Uterus (tissue), 3 donors: ENCODE measurements at regions not wholly inside any gene's neighbourhood (a gene's known extent, or its start where the extent isn't known, plus 50 kb on each side); places are given as distances from the start of the nearest gene placed in this dataset.

Experiments used
- DNase-seq, 2 donors: peaks; one replicate each; pipeline ENCODE4 v3.0.0-alpha.2; 2019 to 2020
- H3K27ac ChIP-seq, 2 donors: fragments of 200-600 bp; sonication (generic); 1 replicate in 1 of 2; 2 replicates in 1 of 2; pipeline ENCODE4 v1.5.1; 2016 to 2018
- H3K27me3 ChIP-seq, 2 donors: fragments of 200-600 bp; sonication (generic); one replicate each; pipeline ENCODE4 v1.5.1; 2018 to 2019; ENCODE audit warnings: control low read depth in 1 of 2
- H3K36me3 ChIP-seq, 2 donors: fragments of 200-600 bp; sonication (generic); one replicate each; pipeline ENCODE4 v1.5.1; 2019; ENCODE audit warnings: control low read depth in 1 of 2
- H3K4me1 ChIP-seq, 2 donors: fragments of 200-600 bp; sonication (generic); one replicate each; pipeline ENCODE4 v1.5.1; 2018 to 2019; ENCODE audit warnings: control low read depth in 1 of 2
- H3K4me3 ChIP-seq, 2 donors: fragments of 200-600 bp; sonication (generic); 1 replicate in 1 of 2; 2 replicates in 1 of 2; pipeline ENCODE4 v1.5.1; 2018 to 2019; ENCODE audit warnings: mild to moderate bottlenecking in 1 of 2
- H3K9me3 ChIP-seq, 2 donors: fragments of 200-600 bp; sonication (generic); one replicate each; pipeline ENCODE4 v1.5.1; 2019; ENCODE audit warnings: control low read depth in 1 of 2
- POLR2A ChIP-seq, 2 donors: fragments of 450-650 bp; IDR thresholded peaks; one replicate each; pipeline ENCODE4 v1.6.1; 2016; ENCODE audit warnings: antibody characterized with exemption in 2 of 2, mild to moderate bottlenecking in 1 of 2, moderate library complexity in 1 of 2
- intact Hi-C: fragments of 100-400 bp; cut with DNase I; formaldehyde crosslinking; loops from one replicate; pipeline ENCODE4 v1.15.1; 2023; ENCODE audit warnings: low total_unique reads
- TF ChIP-seq, protein P1 (sequence below), 4 experiments: fragments of 200-600 bp in 2 of 4; fragments of 450-650 bp in 2 of 4; sonication (generic) in 2 of 4; IDR thresholded peaks; one replicate each; pipeline ENCODE4 v1.5.1; 2016 to 2019; ENCODE audit warnings: antibody characterized with exemption in 4 of 4, mild to moderate bottlenecking in 2 of 4, moderate library complexity in 1 of 4
- donor health status: DM: yes; HTN: yes; CAD: no.

DNA sequence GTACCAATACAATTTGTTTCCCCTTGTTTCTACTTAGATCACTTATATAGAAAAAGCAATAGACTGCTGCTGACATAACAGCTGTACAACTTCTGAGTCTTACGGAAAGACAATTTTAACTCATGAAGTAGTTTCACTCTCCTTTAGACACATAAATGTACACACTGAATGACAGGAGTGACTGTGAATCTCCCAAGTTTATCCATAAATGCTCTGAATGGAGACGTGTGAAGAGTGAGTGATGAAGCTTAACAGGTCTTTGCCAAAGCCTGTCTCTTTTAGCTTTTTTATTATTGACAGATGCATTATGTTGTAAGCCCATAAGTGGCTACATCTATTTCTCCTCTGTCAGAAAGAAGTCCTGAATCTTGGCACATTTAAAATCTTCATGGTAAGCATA lies 265.9 kb downstream of the TRIM36 start:
- no peak for TF ChIP-seq POLR2A (IDR thresholded peaks at IDR 0.05)
- TF ChIP-seq, protein P1, sequence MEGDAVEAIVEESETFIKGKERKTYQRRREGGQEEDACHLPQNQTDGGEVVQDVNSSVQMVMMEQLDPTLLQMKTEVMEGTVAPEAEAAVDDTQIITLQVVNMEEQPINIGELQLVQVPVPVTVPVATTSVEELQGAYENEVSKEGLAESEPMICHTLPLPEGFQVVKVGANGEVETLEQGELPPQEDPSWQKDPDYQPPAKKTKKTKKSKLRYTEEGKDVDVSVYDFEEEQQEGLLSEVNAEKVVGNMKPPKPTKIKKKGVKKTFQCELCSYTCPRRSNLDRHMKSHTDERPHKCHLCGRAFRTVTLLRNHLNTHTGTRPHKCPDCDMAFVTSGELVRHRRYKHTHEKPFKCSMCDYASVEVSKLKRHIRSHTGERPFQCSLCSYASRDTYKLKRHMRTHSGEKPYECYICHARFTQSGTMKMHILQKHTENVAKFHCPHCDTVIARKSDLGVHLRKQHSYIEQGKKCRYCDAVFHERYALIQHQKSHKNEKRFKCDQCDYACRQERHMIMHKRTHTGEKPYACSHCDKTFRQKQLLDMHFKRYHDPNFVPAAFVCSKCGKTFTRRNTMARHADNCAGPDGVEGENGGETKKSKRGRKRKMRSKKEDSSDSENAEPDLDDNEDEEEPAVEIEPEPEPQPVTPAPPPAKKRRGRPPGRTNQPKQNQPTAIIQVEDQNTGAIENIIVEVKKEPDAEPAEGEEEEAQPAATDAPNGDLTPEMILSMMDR (IDR thresholded peaks at IDR 0.05), result no peak
- Histone ChIP-seq H3K27me3 (no peaks in the 10 kb centered on the region), H3K27ac (no peak overlapping the region), H3K4me3 (no peak overlapping the region), H3K36me3 (no peaks in the 10 kb centered on the region), H3K9me3 (no peaks in the 10 kb centered on the region), H3K4me1 (no peaks in the 10 kb centered on the region)
- intact Hi-C loops, result no loop called here
- DNase-seq, result no peak

DNA sequence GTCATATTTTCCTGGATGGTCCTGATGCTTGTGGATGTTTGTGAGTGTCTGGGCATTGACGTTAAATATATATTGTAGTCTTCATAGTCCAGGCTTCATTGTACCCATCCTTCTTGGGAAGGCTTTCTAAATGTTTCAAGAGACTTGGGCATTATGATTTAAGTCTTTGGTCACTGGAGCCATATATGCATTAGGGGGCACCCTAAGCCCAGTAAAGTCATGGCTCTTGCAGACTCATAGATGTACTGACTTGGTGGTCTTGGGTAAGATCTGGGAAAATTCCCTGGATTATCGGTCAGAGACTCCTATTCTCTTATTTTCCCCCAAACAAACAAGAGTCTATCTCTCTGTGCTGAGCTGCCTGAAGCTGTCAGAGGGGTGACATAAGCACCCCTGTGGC lies 271.1 kb downstream of the TRIM36 start:
- H3K36me3 ChIP-seq, result no peaks in the 10 kb centered on the region
- intact Hi-C loops, result no loop called here
- no peaks in the 10 kb centered on the region for H3K9me3 ChIP-seq
- no peak for DNase-seq
- no peak overlapping the region for H3K27ac ChIP-seq
- TF ChIP-seq POLR2A (IDR thresholded peaks at IDR 0.05), result no peak
- TF ChIP-seq, protein P1 (IDR thresholded peaks at IDR 0.05), result no peak
- H3K27me3 ChIP-seq, result no peaks in the 10 kb centered on the region
- H3K4me3 ChIP-seq, result no peak overlapping the region
- no peaks in the 10 kb centered on the region for H3K4me1 ChIP-seq

DNA sequence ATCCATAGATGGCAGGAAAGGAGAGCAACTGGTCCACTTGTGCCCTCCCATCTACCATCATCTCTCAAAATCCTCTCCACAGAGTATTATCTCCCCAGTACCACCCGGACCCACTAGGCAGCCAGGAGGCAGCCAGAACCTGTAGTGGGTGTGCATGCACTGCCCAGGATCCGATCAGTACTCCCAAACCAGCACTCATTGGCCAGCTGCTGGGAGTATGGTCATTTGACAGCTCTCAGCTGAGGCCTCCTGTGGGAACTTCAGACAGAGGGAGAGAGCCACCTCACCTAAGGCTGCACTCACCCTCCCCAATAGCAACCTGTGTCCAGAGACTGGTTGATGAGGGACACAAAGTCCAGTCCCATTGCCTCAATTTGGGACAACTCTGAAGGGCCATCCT lies 286.0 kb downstream of the TRIM36 start:
- no peak for DNase-seq
- H3K27me3 ChIP-seq, result no peaks in the 10 kb centered on the region
- H3K27ac ChIP-seq, result no peak overlapping the region
- H3K4me3 ChIP-seq, result no peak overlapping the region
- H3K4me1 ChIP-seq, result no peaks in the 10 kb centered on the region
- H3K36me3 ChIP-seq, result no peaks in the 10 kb centered on the region
- intact Hi-C loops, result no loop called here
- H3K9me3 ChIP-seq, result no peaks in the 10 kb centered on the region
- TF ChIP-seq, protein P1 (IDR thresholded peaks at IDR 0.05), result no peak
- no peak for TF ChIP-seq POLR2A (IDR thresholded peaks at IDR 0.05)

DNA sequence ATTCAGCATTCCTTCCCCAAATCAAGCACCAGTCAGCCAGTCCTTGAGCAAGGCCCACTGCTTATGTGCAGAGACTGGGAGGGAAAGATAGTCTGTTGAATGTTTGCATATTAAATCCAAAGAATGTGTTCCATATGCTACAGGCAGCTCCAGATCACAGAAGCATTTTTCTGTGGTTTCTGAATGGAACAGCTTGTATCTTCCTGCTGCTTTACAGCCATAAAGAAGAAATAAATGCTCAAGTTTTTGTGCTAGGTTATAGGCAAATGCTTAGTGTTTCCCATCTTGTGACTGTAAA lies 310.3 kb downstream of the TRIM36 start:
- Histone ChIP-seq H3K36me3 (no peaks in the 10 kb centered on the region), H3K9me3 (no peaks in the 10 kb centered on the region), H3K27me3 (no peaks in the 10 kb centered on the region), H3K4me3 (no peak overlapping the region), H3K27ac (no peak overlapping the region), H3K4me1 (no peaks in the 10 kb centered on the region)
- no peak for TF ChIP-seq POLR2A (IDR thresholded peaks at IDR 0.05)
- TF ChIP-seq, protein P1 (IDR thresholded peaks at IDR 0.05), result no peak
- intact Hi-C loops, result no loop called here
- DNase-seq, result no peak

DNA sequence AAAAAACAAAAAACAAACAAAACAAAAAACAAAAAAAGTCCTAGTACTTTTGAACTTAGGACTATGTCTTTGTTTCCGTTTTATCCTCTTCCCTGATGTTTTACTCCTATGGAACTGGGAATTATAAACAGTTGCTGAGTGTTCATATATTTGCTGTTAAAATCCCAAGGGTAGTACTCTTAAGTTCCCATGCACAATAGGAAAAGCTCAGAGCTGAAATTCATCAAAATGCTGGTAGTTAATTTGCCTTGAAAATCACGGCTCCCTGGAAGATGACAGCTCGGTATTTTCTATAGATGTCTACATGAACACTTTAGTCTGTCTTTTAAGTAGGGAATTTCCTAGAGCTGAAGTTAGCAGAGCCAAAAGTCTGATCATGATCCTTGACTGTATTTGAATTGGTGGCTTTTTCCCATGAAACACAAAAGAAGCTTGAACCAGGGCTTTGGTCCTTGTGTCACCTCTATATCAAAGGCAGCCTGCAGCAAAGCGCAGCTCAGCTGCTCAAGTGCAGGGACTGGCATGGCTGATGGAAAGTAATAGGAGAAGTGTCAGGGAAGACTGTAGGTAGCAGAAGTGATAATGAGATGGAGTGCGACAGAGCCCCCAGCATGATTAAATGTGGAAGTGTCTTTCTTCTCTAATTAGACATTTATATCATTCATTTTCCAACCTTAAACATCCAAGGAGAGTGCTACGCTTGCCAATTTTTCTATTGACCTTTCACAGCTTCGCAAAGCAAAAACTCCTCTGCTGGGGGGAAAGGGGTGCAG lies 310.9 kb downstream of the TRIM36 start:
- no peak for DNase-seq
- TF ChIP-seq, protein P1 (IDR thresholded peaks at IDR 0.05), result no peak

More for the DNA sequence above, 310.9 kb downstream of the TRIM36 start:
- Histone ChIP-seq H3K36me3 (no peaks in the 10 kb centered on the region), H3K27me3 (no peaks in the 10 kb centered on the region), H3K9me3 (no peaks in the 10 kb centered on the region), H3K4me1 (no peaks in the 10 kb centered on the region), H3K4me3 (no peak overlapping the region), H3K27ac (no peak overlapping the region)
- intact Hi-C loops, result no loop called here
